Uterus (tissue), 2 donors: ENCODE measurements at regions not wholly inside any gene's neighbourhood (a gene's known extent, or its start where the extent isn't known, plus 50 kb on each side); places are given as distances from the start of the nearest gene placed in this dataset.

Source experiments
- POLR2A ChIP-seq, 2 donors: fragments of 450-650 bp; IDR thresholded peaks; one replicate each; pipeline ENCODE4 v1.6.1; 2016; ENCODE audit warnings: antibody characterized with exemption in 2 of 2, mild to moderate bottlenecking in 1 of 2, moderate library complexity in 1 of 2
- TF ChIP-seq, protein P1 (sequence below), 4 experiments: fragments of 200-600 bp in 2 of 4; fragments of 450-650 bp in 2 of 4; sonication (generic) in 2 of 4; IDR thresholded peaks; one replicate each; pipeline ENCODE4 v1.5.1; 2016 to 2019; ENCODE audit warnings: antibody characterized with exemption in 4 of 4, mild to moderate bottlenecking in 2 of 4, moderate library complexity in 1 of 4

DNA sequence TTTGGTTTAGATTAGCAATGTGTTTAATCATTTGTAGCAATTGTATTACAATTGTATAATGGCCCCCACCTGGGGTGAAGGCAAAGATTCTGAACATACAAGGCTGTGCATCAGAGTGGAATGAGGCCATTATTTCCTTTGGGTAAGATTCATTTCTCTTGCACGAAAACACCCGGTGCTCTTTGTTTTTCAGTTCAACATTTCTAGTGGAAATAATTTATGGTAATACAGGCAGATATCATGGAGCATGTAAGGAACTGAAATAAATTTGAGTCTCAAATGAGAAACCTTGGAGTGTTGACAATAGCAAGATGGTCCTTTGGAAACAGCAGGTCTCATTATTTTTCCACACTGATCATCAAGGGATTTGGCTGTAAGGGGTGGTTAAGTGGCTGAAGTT lies 475.9 kb downstream of the GABRG2 start:
- TF ChIP-seq, protein P1, sequence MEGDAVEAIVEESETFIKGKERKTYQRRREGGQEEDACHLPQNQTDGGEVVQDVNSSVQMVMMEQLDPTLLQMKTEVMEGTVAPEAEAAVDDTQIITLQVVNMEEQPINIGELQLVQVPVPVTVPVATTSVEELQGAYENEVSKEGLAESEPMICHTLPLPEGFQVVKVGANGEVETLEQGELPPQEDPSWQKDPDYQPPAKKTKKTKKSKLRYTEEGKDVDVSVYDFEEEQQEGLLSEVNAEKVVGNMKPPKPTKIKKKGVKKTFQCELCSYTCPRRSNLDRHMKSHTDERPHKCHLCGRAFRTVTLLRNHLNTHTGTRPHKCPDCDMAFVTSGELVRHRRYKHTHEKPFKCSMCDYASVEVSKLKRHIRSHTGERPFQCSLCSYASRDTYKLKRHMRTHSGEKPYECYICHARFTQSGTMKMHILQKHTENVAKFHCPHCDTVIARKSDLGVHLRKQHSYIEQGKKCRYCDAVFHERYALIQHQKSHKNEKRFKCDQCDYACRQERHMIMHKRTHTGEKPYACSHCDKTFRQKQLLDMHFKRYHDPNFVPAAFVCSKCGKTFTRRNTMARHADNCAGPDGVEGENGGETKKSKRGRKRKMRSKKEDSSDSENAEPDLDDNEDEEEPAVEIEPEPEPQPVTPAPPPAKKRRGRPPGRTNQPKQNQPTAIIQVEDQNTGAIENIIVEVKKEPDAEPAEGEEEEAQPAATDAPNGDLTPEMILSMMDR (IDR thresholded peaks at IDR 0.05): no peak
- no peak for TF ChIP-seq POLR2A (IDR thresholded peaks at IDR 0.05)
